AG10803 (cell line): ENCODE measurements at regions not wholly inside any gene's neighbourhood (a gene's known extent, or its start where the extent isn't known, plus 50 kb on each side); places are given as distances from the start of the nearest gene placed in this dataset.

Experiments
- DNase-seq: peaks from one replicate; pipeline ENCODE4 v3.0.0; 2010; ENCODE audit warnings: low read depth
- H3K4me3 ChIP-seq: 2 replicates; pipeline ENCODE4 v1.5.1; 2011; ENCODE audit warnings: mild to moderate bottlenecking, low read length, control low read depth
- TF ChIP-seq, protein P1 (sequence below): conservative IDR thresholded peaks from 2 replicates; pipeline ENCODE4 v1.5.1; 2011; ENCODE audit warnings: mild to moderate bottlenecking, low read length, control low read depth, inconsistent platforms

DNA sequence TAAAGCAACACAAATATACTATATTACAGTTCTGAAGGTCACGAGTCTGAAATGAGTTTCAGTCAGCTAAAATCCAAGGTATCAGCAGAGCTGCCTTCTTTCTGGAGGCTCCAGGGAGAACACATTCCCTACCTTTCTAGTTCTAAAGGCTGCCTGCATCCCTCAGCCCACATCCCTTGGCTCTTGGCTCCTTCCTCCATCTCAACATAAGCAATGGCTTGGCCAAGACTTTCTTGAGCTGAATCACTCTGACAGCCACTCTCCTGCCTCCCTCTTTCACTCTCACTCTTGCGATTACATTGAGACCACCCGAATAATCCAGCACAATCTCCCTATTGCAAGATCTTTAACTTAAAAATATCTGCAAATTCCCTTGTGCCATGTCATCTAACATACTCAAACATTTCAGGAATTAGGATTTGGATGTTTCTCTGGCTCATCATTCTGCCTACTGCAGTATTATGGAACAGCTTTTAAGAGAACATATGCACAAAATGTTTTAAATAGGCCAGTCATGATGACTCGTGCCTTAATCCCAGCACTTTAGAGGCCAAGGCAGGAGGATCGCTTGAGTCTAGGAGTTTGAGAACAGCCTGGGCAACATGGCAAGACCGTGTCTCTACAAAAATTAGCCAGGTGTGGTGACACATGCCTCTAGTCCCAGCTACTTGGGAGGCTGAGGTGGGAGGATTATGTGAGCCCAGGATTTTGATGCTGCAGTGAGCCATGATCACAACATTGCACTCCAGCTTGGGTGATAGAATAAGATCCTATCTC is 144.2 kb upstream of the VSTM2A start:
- TF ChIP-seq, protein P1, sequence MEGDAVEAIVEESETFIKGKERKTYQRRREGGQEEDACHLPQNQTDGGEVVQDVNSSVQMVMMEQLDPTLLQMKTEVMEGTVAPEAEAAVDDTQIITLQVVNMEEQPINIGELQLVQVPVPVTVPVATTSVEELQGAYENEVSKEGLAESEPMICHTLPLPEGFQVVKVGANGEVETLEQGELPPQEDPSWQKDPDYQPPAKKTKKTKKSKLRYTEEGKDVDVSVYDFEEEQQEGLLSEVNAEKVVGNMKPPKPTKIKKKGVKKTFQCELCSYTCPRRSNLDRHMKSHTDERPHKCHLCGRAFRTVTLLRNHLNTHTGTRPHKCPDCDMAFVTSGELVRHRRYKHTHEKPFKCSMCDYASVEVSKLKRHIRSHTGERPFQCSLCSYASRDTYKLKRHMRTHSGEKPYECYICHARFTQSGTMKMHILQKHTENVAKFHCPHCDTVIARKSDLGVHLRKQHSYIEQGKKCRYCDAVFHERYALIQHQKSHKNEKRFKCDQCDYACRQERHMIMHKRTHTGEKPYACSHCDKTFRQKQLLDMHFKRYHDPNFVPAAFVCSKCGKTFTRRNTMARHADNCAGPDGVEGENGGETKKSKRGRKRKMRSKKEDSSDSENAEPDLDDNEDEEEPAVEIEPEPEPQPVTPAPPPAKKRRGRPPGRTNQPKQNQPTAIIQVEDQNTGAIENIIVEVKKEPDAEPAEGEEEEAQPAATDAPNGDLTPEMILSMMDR: no peak
- DNase-seq: no peak
- H3K4me3 ChIP-seq: no peak overlapping the region

DNA sequence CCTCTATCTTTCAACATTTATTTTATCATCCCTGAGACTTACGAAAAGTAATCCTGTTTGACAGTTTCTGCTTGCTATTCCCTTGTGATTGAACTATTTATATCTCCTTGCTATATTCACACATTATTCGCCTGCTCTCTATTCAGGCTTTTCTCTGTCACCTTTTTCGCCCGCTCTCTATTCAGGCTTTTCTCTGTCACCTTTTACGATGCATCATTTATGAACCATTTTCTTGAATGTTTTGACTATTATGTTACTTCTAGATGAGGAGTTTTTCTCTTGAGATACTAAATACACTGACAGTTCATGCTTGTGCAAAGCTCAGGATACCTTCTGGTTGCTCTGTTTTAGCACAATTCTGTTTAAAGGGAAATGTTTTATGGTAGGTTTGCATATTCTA is 143.3 kb upstream of the VSTM2A start:
- no peak overlapping the region for H3K4me3 ChIP-seq
- TF ChIP-seq, protein P1: no peak
- no peak for DNase-seq

DNA sequence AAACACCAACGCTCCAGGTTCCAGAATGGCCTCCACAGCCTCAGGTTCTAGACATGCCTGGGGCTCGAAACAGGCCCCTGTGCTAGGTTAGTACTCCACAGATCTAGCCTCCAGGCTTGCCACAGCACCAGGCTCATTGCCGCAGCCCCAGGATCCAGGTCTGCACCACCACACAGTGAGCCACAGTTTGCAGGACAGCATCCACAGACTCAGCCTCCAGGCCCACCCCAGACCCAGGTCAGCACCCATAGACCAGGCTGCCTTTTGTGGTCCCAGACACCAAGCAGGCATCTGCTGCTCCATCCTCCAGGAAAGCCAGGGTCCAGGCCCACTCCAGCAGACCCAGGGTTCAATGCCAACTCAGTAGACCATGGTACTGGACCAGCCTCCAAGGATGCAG is 132.3 kb upstream of the VSTM2A start:
- DNase-seq: no peak
- TF ChIP-seq, protein P1: no peak
- no peak overlapping the region for H3K4me3 ChIP-seq

DNA sequence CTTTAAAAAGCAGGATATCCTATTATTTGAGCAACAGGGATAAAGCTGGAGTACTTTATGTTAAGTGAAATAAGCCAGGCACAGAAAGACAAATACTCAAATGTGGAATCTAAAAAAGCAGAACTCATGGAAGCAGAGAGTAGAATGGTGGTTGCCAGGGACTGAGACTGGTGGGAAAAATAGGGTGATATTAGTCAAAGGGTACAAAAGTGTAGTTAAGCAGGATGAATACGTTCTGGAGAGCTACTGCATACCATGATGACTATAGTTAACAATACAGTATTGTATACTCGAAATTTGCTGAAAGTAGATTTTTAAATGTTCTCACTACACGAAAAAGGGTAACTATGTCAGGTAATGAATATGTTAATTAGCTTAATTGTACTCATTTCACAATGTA is 125.5 kb upstream of the VSTM2A start:
- DNase-seq: no peak
- H3K4me3 ChIP-seq: no peak overlapping the region
- TF ChIP-seq, protein P1: no peak

DNA sequence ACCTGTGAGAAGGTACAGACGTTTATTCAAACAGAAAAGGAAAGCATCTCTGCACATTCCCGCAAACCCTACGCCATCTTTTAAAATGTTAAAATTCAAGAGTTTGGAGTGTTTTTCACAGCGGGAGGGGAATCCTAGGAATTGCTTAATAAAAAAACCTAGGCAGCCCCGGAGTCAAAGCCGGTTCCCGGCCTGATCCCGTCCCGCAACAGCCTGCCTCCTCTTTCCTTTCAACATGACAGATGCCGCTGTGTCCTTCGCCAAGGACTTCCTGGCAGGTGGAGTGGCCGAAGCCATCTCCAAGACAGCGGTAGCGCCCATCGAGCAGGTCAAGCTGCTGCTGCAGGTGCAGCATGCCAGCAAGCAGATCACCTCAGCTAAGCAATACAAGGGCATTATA is 123.0 kb upstream of the VSTM2A start:
- no peak overlapping the region for H3K4me3 ChIP-seq
- TF ChIP-seq, protein P1: no peak
- DNase-seq: no peak

DNA sequence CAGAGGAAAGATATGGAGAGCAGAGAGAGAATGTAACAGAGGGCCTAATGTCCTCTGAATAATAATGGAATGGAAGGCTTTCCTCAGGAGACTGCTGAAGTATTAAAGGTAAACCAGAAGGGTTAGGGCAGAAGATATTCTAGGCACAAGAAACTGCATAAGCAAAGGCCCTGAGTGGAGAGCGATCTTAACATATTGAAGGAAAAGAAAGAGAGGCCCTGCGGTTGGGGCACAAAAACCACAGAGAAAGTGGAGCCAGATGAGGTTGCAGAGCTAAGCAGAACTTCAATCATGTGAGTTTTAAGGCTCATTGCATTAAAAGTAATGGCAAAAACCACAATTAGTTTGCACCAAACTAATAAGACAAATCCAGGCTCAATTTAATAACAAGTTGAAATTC is 115.8 kb upstream of the VSTM2A start:
- no peak for DNase-seq
- TF ChIP-seq, protein P1: no peak
- H3K4me3 ChIP-seq: no peak overlapping the region

DNA sequence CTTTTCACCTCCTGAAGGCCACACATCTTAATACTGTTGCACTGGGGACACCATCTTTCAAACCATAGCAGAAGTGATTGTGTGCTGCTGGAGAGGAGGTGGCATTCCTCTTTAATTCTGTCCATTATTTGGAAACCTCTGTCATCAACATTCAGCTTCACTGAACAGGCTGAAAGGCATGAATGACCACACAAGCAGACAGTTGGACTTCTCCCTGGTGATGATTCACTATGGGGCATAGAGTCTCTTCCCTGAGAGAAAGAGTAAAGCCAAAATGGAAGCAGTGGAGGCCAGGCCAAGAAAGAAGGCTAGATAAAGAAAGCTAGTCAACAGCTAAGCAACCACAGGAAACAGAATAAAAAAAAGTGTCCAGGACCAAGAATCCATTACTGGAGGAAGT is 113.1 kb upstream of the VSTM2A start:
- TF ChIP-seq, protein P1: no peak
- H3K4me3 ChIP-seq: no peak overlapping the region
- no peak for DNase-seq
